Heart left ventricle (tissue), 16 donors: ENCODE measurements at regions not wholly inside any gene's neighbourhood (a gene's known extent, or its start where the extent isn't known, plus 50 kb on each side); places are given as distances from the start of the nearest gene placed in this dataset.

Experiments
- ATAC-seq, 4 donors: fragments of 200-7000 bp; cut with Tn5 transposase; one replicate each; pipeline ENCODE4 v1.9.1; 2020 to 2022; ENCODE audit warnings: moderate library complexity in 4 of 4, mild to moderate bottlenecking in 3 of 4, moderate number of reproducible peaks in 1 of 4
- DNase-seq, 5 donors: peaks; one replicate each; pipeline ENCODE4 v3.0.0-alpha.2; 2020
- H3K27ac ChIP-seq, 12 donors: fragments of 200-600 bp; sonication (generic) in 4 of 12; one replicate each; pipeline versions ENCODE4 v1.5.0 to v1.8.0; 2016 to 2022; ENCODE audit warnings: mild to moderate bottlenecking in 2 of 12
- H3K27me3 ChIP-seq, 9 donors: fragments of 200-600 bp; sonication (generic) in 2 of 9; one replicate each; pipeline versions ENCODE4 v1.5.1 to v1.8.0; 2016 to 2022; ENCODE audit warnings: mild to moderate bottlenecking in 3 of 9
- H3K36me3 ChIP-seq, 9 donors: fragments of 200-600 bp; sonication (generic) in 2 of 9; one replicate each; pipeline versions ENCODE4 v1.5.0 to v1.8.0; 2018 to 2022; ENCODE audit warnings: mild to moderate bottlenecking in 2 of 9
- H3K4me1 ChIP-seq, 12 donors: fragments of 200-600 bp; sonication (generic) in 4 of 12; one replicate each; pipeline versions ENCODE4 v1.5.0 to v1.8.0; 2016 to 2022; ENCODE audit warnings: mild to moderate bottlenecking in 3 of 12
- H3K4me3 ChIP-seq, 12 donors: fragments of 200-600 bp; sonication (generic) in 4 of 12; one replicate each; pipeline versions ENCODE4 v1.5.0 to v1.8.0; 2017 to 2022; ENCODE audit warnings: mild to moderate bottlenecking in 9 of 12, moderate library complexity in 4 of 12
- H3K9me3 ChIP-seq, 12 donors: fragments of 200-600 bp; sonication (generic) in 4 of 12; one replicate each; pipeline versions ENCODE4 v1.5.0 to v1.8.0; 2016 to 2022; ENCODE audit warnings: mild to moderate bottlenecking in 1 of 12
- CTCF ChIP-seq, 12 donors: fragments of 200-600 bp; sonication (generic) in 4 of 12; IDR thresholded peaks; one replicate each; pipeline versions ENCODE4 v1.5.0 to v1.8.0; 2018 to 2022; ENCODE audit warnings: antibody characterized with exemption in 12 of 12, mild to moderate bottlenecking in 5 of 12
- POLR2A ChIP-seq, 2 donors: fragments of 450-650 bp; IDR thresholded peaks; one replicate each; pipeline ENCODE4 v1.6.1; 2017; ENCODE audit warnings: antibody characterized with exemption in 2 of 2, mild to moderate bottlenecking in 2 of 2, moderate library complexity in 2 of 2
- WGBS, 4 donors: extraction: QIAGEN DNeasy Blood & Tissue Kit in 2 of 4; methylation state at CpG; one replicate each; pipeline versions ENCODE4 v1.1.5 to v1.1.7; 2013 to 2018; 5-methylcytosine and 5-hydroxymethylcytosine counted together
- intact Hi-C, 10 donors: fragments of 100-400 bp; cut with DNase I; formaldehyde crosslinking; loops; one replicate each; pipeline versions ENCODE4 v1.11.1 to v1.14.2; 2022
- donor health status: ischemic (EF 13 %, LVEDD 7.1; RV severe dilation, severe dysfunction).
- donor health status: healthy with polysubstance abuse.
- donor health status: DM: no; HTN: yes; CAD: no.
- donor health status: DM: no; HTN: no; CAD: no.
- donor health status: ischemic (EF 25% LVEDD 6.9; RV normal size, moderate dysfunction).
- donor health status: ischemic (EF 25% LVEDD 5.7; RV mildly dilated, moderate dysfunction).
- donor health status: healthy.
- donor health status: DM: yes; HTN: yes; CAD: no.
- donor health status: ischemic (EF 35%, LVEDD 5.7; RV mildly dilated, moderate dysfunction).
- donor health status: nonischemic (EF 11% LVEDD 7.7; RV severe dilation, severe dysfunction).
- donor health status: DM: yes; HTN: yes; CAD: no.
- donor health status: PGD.
- donor health status: ischemic (EF 29% LVEDD 5.4; RV normal size, mild dysfunction).
- donor health status: nonischemic (EF 23%, LVEDD 6.1; RV moderate dilation, normal function).

- ATAC-seq = no peak
- 88 to 96% (median 93%) methylated on average over 5 to 6 of the region's 6 CpGs for WGBS, 4 donors
- Histone ChIP-seq H3K36me3 (no peaks in the 10 kb centered on the region), H3K4me3 (no peak overlapping the region), H3K4me1 (no peaks in the 10 kb centered on the region), H3K9me3 (peaks cover 0 to 4% (median 0%) of the 10 kb centered on the region in 12 donors), H3K27me3 (no peaks in the 10 kb centered on the region), H3K27ac (no peak overlapping the region)
- no peak for DNase-seq
- intact Hi-C loops = no loop called here
- TF ChIP-seq CTCF (IDR thresholded peaks at IDR 0.05) = no peak
Observed at GRCh38 chr3:94417963-94418455, 355.1 kb downstream of the NSUN3 start.

GRCh38 chr3:94420931-94421330 is 358.1 kb downstream of the NSUN3 start:
- ATAC-seq (no peak), DNase-seq (no peak)
- Histone ChIP-seq H3K4me1 (no peaks in the 10 kb centered on the region), H3K4me3 (no peak overlapping the region), H3K9me3 (peaks cover 0 to 9% (median 0%) of the 10 kb centered on the region in 12 donors), H3K36me3 (no peaks in the 10 kb centered on the region), H3K27me3 (no peaks in the 10 kb centered on the region), H3K27ac (no peak overlapping the region)
- intact Hi-C loops = no loop called here
- TF ChIP-seq POLR2A (IDR thresholded peaks at IDR 0.05) = no peak
- TF ChIP-seq CTCF (IDR thresholded peaks at IDR 0.05) = no peak
- WGBS, 4 donors = 88 to 100% (median 93%) methylated on average over 1 of the region's 1 CpG

GRCh38 chr3:94423578-94423977 is 360.7 kb downstream of the NSUN3 start:
- intact Hi-C loops = no loop called here

GRCh38 chr3:94429517-94429916 is 366.7 kb downstream of the NSUN3 start:
- ATAC-seq = no peak
- intact Hi-C loops = no loop called here
- TF ChIP-seq POLR2A (IDR thresholded peaks at IDR 0.05) (no peak), CTCF (IDR thresholded peaks at IDR 0.05) (no peak)

More at GRCh38 chr3:94423578-94423977, 360.7 kb downstream of the NSUN3 start:
- no peak for TF ChIP-seq CTCF (IDR thresholded peaks at IDR 0.05)
- no peak for TF ChIP-seq POLR2A (IDR thresholded peaks at IDR 0.05)
- no peak for ATAC-seq
- Histone ChIP-seq H3K27me3 (no peaks in the 10 kb centered on the region), H3K27ac (no peak overlapping the region), H3K4me1 (no peaks in the 10 kb centered on the region), H3K36me3 (no peaks in the 10 kb centered on the region), H3K4me3 (no peak overlapping the region), H3K9me3 (peaks cover 0 to 9% (median 0%) of the 10 kb centered on the region in 12 donors)
- DNase-seq = no peak

More at GRCh38 chr3:94429517-94429916, 366.7 kb downstream of the NSUN3 start:
- Histone ChIP-seq H3K9me3 (peaks cover 0 to 6% (median 0%) of the 10 kb centered on the region in 12 donors), H3K27me3 (no peaks in the 10 kb centered on the region), H3K36me3 (no peaks in the 10 kb centered on the region), H3K27ac (no peak overlapping the region), H3K4me1 (no peaks in the 10 kb centered on the region), H3K4me3 (no peak overlapping the region)
- DNase-seq = no peak
